CD14-positive monocyte (primary cell): ENCODE measurements at regions not wholly inside any gene's neighbourhood (a gene's known extent, or its start where the extent isn't known, plus 50 kb on each side); places are given as distances from the start of the nearest gene placed in this dataset.

Experiments used
- DNase-seq, 3 donors: peaks; one replicate each; pipeline ENCODE4 v3.0.0-alpha.2; 2011 to 2022
- H2AFZ ChIP-seq: 2 replicates; pipeline ENCODE4 v1.6.0; 2012; ENCODE audit warnings: mild to moderate bottlenecking, low read depth, low read length, inconsistent platforms; ENCODE audit not compliant: insufficient read depth, poor library complexity, severe bottlenecking
- H3K27ac ChIP-seq, 2 donors: 1 replicate in 1 of 2; 2 replicates in 1 of 2; pipeline ENCODE4 v1.5.1; 2012 to 2013; ENCODE audit warnings: low read length in 2 of 2, control low read depth in 1 of 2, inconsistent platforms in 1 of 2, low read depth in 1 of 2, mild to moderate bottlenecking in 1 of 2
- H3K27me3 ChIP-seq, 2 donors: one replicate each; pipeline versions ENCODE4 v1.6.0 to v1.6.1; 2011 to 2013; ENCODE audit warnings: low read length in 2 of 2; ENCODE audit not compliant: control insufficient read depth in 2 of 2, insufficient read depth in 2 of 2
- H3K36me3 ChIP-seq, 2 donors: replicated peaks in 1 of 2; 1 replicate in 1 of 2; 2 replicates in 1 of 2; pipeline versions ENCODE4 v1.5.1 to v1.6.1; 2012 to 2013; ENCODE audit warnings: low read length in 2 of 2, control low read depth in 1 of 2, inconsistent platforms in 1 of 2, mild to moderate bottlenecking in 1 of 2; ENCODE audit not compliant: insufficient read depth in 2 of 2, control insufficient read depth in 1 of 2
- H3K4me1 ChIP-seq, 2 donors: 1 replicate in 1 of 2; 2 replicates in 1 of 2; pipeline versions ENCODE4 v1.5.1 to v1.6.1; 2012 to 2013; ENCODE audit warnings: low read length in 2 of 2, control low read depth in 1 of 2, inconsistent platforms in 1 of 2, mild to moderate bottlenecking in 1 of 2, moderate library complexity in 1 of 2; ENCODE audit not compliant: insufficient read depth in 2 of 2, control insufficient read depth in 1 of 2
- H3K4me2 ChIP-seq: replicated peaks from 2 replicates; pipeline ENCODE3; 2012; ENCODE audit warnings: low read length, moderate library complexity, mild to moderate bottlenecking; ENCODE audit not compliant: poor library complexity, severe bottlenecking; ENCODE audit errors: extremely low read depth
- H3K4me3 ChIP-seq, 3 experiments: fragments of 200-600 bp in 1 of 3; sonication (generic) in 1 of 3; replicated peaks in 1 of 3; 1 replicate in 2 of 3; 2 replicates in 1 of 3; pipeline ENCODE4 v1.5.1; 2011 to 2013; ENCODE audit warnings: low read length in 3 of 3, mild to moderate bottlenecking in 3 of 3, control low read depth in 2 of 3, low read depth in 2 of 3, inconsistent platforms in 1 of 3, moderate library complexity in 1 of 3
- H3K79me2 ChIP-seq: 2 replicates; pipeline ENCODE4 v1.6.0; 2012; ENCODE audit warnings: mild to moderate bottlenecking, control low read depth, inconsistent platforms, low read length, moderate library complexity; ENCODE audit not compliant: insufficient read depth
- H3K9ac ChIP-seq: 2 replicates; pipeline ENCODE4 v1.6.0; 2017; ENCODE audit warnings: low read length, mild to moderate bottlenecking; ENCODE audit not compliant: insufficient read depth, poor library complexity, severe bottlenecking
- H3K9me3 ChIP-seq, 2 donors: replicated peaks in 1 of 2; 1 replicate in 1 of 2; 2 replicates in 1 of 2; pipeline versions ENCODE4 v1.5.1 to v1.6.1; 2012 to 2013; ENCODE audit warnings: low read length in 2 of 2, control low read depth in 1 of 2; ENCODE audit not compliant: control insufficient read depth in 1 of 2, insufficient read depth in 1 of 2
- H4K20me1 ChIP-seq: 2 replicates; pipeline ENCODE4 v1.6.0; 2012; ENCODE audit warnings: mild to moderate bottlenecking, low read length, control low read depth, moderate library complexity; ENCODE audit not compliant: insufficient read depth
- H3K27ac Mint-ChIP-seq, 7 donors: one replicate each; pipeline ENCODE4 v1.8.0; 2020; ENCODE audit warnings: mild to moderate bottlenecking in 7 of 7, mixed read lengths in 7 of 7, moderate library complexity in 6 of 7, inconsistent platforms in 2 of 7
- H3K27me3 Mint-ChIP-seq, 3 donors: one replicate each; pipeline ENCODE4 v1.8.0; 2021 to 2022; ENCODE audit warnings: low read depth in 3 of 3, mild to moderate bottlenecking in 3 of 3, mixed read lengths in 3 of 3, moderate library complexity in 3 of 3, inconsistent platforms in 1 of 3
- H3K36me3 Mint-ChIP-seq, 2 donors: one replicate each; pipeline ENCODE4 v1.8.0; 2020; ENCODE audit warnings: mixed read lengths in 2 of 2, inconsistent platforms in 1 of 2, mild to moderate bottlenecking in 1 of 2
- H3K4me1 Mint-ChIP-seq: one replicate; pipeline ENCODE4 v1.8.0; 2020; ENCODE audit warnings: mild to moderate bottlenecking, mixed read lengths
- H3K4me3 Mint-ChIP-seq, 2 donors: one replicate each; pipeline ENCODE4 v1.8.0; 2020; ENCODE audit warnings: mild to moderate bottlenecking in 2 of 2, mixed read lengths in 2 of 2, moderate library complexity in 1 of 2
- H3K9me3 Mint-ChIP-seq, 7 donors: one replicate each; pipeline ENCODE4 v1.8.0; 2020 to 2022; ENCODE audit warnings: mixed read lengths in 7 of 7, mild to moderate bottlenecking in 6 of 7, moderate library complexity in 6 of 7, inconsistent platforms in 2 of 7
- WGBS: methylation state at CpG from one replicate; pipeline ENCODE4 v1.1.5; 2013; ENCODE audit warnings: missing lambda C conversion rate; ENCODE audit not compliant: insufficient coverage; 5-methylcytosine and 5-hydroxymethylcytosine counted together
- intact Hi-C, 2 donors: fragments of 100-400 bp; cut with micrococcal nuclease; formaldehyde crosslinking; loops; one replicate each; pipeline versions ENCODE4 v1.15.0 to v1.15.1; 2023
- TF ChIP-seq, protein P1 (sequence below): fragments of 200-600 bp; IDR thresholded peaks from one replicate; pipeline ENCODE4 v1.8.0; 2022; ENCODE audit warnings: antibody characterized with exemption, mild to moderate bottlenecking

DNA sequence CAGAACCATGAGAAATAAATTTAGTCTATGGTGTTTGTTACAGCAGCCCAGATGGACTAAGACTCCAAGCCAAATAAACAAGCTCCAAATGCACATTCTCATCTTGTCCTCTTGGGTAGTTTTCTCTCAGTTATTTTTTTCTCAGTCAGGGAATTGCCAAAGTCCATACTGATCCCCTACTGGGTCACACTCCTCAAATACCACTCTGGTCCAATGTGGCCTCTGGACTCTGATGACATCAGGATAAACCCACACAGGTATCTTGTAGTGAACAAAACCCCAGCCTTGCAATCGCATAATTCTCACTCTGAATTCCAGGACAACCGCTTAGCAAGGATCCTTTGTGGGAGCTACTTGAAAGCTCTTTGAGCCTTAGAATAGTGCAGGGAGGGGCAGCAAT lies 248.4 kb upstream of the JUN start:
- DNase-seq: no peak
- Mint-ChIP-seq H3K4me1 (no peaks in the 10 kb centered on the region), H3K9me3 (peaks cover 0 to 5% (median 2%) of the 10 kb centered on the region in 7 donors), H3K4me3 (no peak overlapping the region), H3K27me3 (peaks cover 0 to 4% (median 4%) of the 10 kb centered on the region in 3 donors), H3K36me3 (no peaks in the 10 kb centered on the region), H3K27ac (no peak overlapping the region)
- Histone ChIP-seq H2AFZ (no peak overlapping the region), H3K9me3 (no peaks in the 10 kb centered on the region), H3K4me3 (no peak overlapping the region), H3K36me3 (no peaks in the 10 kb centered on the region), H3K4me2 (no peak overlapping the region), H3K9ac (no peak overlapping the region), H3K79me2 (no peaks in the 10 kb centered on the region), H4K20me1 (no peaks in the 10 kb centered on the region), H3K27ac (no peak overlapping the region), H3K4me1 (no peaks in the 10 kb centered on the region), H3K27me3 (no peaks in the 10 kb centered on the region)
- intact Hi-C loops: no loop called here
- TF ChIP-seq, protein P1, sequence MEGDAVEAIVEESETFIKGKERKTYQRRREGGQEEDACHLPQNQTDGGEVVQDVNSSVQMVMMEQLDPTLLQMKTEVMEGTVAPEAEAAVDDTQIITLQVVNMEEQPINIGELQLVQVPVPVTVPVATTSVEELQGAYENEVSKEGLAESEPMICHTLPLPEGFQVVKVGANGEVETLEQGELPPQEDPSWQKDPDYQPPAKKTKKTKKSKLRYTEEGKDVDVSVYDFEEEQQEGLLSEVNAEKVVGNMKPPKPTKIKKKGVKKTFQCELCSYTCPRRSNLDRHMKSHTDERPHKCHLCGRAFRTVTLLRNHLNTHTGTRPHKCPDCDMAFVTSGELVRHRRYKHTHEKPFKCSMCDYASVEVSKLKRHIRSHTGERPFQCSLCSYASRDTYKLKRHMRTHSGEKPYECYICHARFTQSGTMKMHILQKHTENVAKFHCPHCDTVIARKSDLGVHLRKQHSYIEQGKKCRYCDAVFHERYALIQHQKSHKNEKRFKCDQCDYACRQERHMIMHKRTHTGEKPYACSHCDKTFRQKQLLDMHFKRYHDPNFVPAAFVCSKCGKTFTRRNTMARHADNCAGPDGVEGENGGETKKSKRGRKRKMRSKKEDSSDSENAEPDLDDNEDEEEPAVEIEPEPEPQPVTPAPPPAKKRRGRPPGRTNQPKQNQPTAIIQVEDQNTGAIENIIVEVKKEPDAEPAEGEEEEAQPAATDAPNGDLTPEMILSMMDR: no peak
- WGBS: no CpG with 5 or more reads among the region's 2 CpGs

DNA sequence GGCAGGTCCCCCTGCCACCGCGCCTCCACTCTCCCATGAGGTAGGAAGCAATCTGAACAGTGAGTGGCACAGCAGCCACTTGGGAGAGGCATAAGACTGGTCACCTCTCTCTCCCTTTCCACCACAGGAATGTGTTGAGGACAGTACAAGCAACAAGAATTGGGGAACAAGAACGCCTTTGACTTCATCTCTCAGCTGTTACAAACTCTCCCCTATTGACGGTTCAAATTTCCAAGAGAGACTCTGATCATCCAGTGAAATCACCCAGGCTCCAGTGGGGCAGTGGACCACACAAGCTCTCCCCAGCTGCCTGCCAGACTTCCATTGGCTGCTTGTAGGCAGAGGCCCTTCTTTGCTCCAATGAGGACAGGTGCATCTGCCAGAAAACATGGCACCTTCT lies 249.9 kb upstream of the JUN start:
- Histone ChIP-seq H3K27ac (no peak overlapping the region), H4K20me1 (no peaks in the 10 kb centered on the region), H2AFZ (no peak overlapping the region), H3K9ac (no peak overlapping the region), H3K4me2 (no peak overlapping the region), H3K79me2 (no peaks in the 10 kb centered on the region), H3K9me3 (no peaks in the 10 kb centered on the region), H3K4me1 (no peaks in the 10 kb centered on the region), H3K36me3 (no peaks in the 10 kb centered on the region), H3K27me3 (no peaks in the 10 kb centered on the region), H3K4me3 (no peak overlapping the region)
- Mint-ChIP-seq H3K27ac (no peak overlapping the region), H3K4me1 (no peaks in the 10 kb centered on the region), H3K36me3 (no peaks in the 10 kb centered on the region), H3K27me3 (peaks cover 0 to 5% (median 2%) of the 10 kb centered on the region in 3 donors), H3K9me3 (peaks cover 0 to 5% (median 2%) of the 10 kb centered on the region in 7 donors), H3K4me3 (no peak overlapping the region)
- TF ChIP-seq, protein P1: no peak
- no peak for DNase-seq
- intact Hi-C loops: no loop called here
- 94% methylated on average over 2 of the region's 4 CpGs for WGBS
